ENCODE measurements at regions not wholly inside any gene's neighbourhood (a gene's known extent, or its start where the extent isn't known, plus 50 kb on each side); places are given as distances from the start of the nearest gene placed in this dataset.

GRCh38 chr2:172373766-172374165, 53.6 kb upstream of the ITGA6 start:
- Mint-ChIP-seq H3K36me3 (ENCODE audit: low read depth) (peaks cover 2% of the 10 kb centered on the region), H3K9me3 (ENCODE audit: low read depth) (peaks cover 14% of the 10 kb centered on the region), H3K27me3 (ENCODE audit: low read depth) (no peaks in the 10 kb centered on the region), H3K4me1 (ENCODE audit: low read depth) (peaks cover 3% of the 10 kb centered on the region), H3K27ac (ENCODE audit: unreplicated experiment) (no peak overlapping the region), H3K4me3 (ENCODE audit: unreplicated experiment) (no peak overlapping the region)
- no peak for DNase-seq (ENCODE audit: low spot score)
- no peak for TF ChIP-seq CTCF (IDR thresholded peaks at IDR 0.05)

GRCh38 chr2:172374318-172375240, 52.8 kb upstream of the ITGA6 start:
- Mint-ChIP-seq H3K9me3 (ENCODE audit: low read depth) (peaks cover 6% of the 10 kb centered on the region), H3K4me3 (ENCODE audit: unreplicated experiment) (no peak overlapping the region), H3K4me1 (ENCODE audit: low read depth) (peaks cover 3% of the 10 kb centered on the region), H3K27ac (ENCODE audit: unreplicated experiment) (no peak overlapping the region), H3K36me3 (ENCODE audit: low read depth) (peaks cover 2% of the 10 kb centered on the region), H3K27me3 (ENCODE audit: low read depth) (no peaks in the 10 kb centered on the region)
- no peak for TF ChIP-seq CTCF (IDR thresholded peaks at IDR 0.05)
- no peak for DNase-seq (ENCODE audit: low spot score)

GRCh38 chr2:172375251-172375650, 52.1 kb upstream of the ITGA6 start:
- no peak for TF ChIP-seq CTCF (IDR thresholded peaks at IDR 0.05)
- Mint-ChIP-seq H3K27ac (ENCODE audit: unreplicated experiment) (no peak overlapping the region), H3K9me3 (ENCODE audit: low read depth) (peaks cover 5% of the 10 kb centered on the region), H3K27me3 (ENCODE audit: low read depth) (no peaks in the 10 kb centered on the region), H3K4me3 (ENCODE audit: unreplicated experiment) (no peak overlapping the region), H3K36me3 (ENCODE audit: low read depth) (peaks cover 2% of the 10 kb centered on the region), H3K4me1 (ENCODE audit: low read depth) (peaks cover 6% of the 10 kb centered on the region)
- no peak for DNase-seq (ENCODE audit: low spot score)

GRCh38 chr2:172376016-172376415, 51.4 kb upstream of the ITGA6 start:
- H3K9me3 Mint-ChIP-seq (ENCODE audit: low read depth) = no peaks in the 10 kb centered on the region
- peaks cover 14% of the 10 kb centered on the region for H3K4me1 Mint-ChIP-seq (ENCODE audit: low read depth)
- H3K27ac Mint-ChIP-seq (ENCODE audit: unreplicated experiment) = no peak overlapping the region
- H3K36me3 Mint-ChIP-seq (ENCODE audit: low read depth) = no peaks in the 10 kb centered on the region
- TF ChIP-seq CTCF (IDR thresholded peaks at IDR 0.05) = no peak
- DNase-seq (ENCODE audit: low spot score) = no peak
- no peak overlapping the region for H3K4me3 Mint-ChIP-seq (ENCODE audit: unreplicated experiment)
- no peaks in the 10 kb centered on the region for H3K27me3 Mint-ChIP-seq (ENCODE audit: low read depth)

GRCh38 chr2:172376505-172377125, 50.8 kb upstream of the ITGA6 start:
- no peak overlapping the region for H3K27ac Mint-ChIP-seq (ENCODE audit: unreplicated experiment)
- no peak for DNase-seq (ENCODE audit: low spot score)
- peaks cover 19% of the 10 kb centered on the region for H3K4me1 Mint-ChIP-seq (ENCODE audit: low read depth)
- no peak overlapping the region for H3K4me3 Mint-ChIP-seq (ENCODE audit: unreplicated experiment)
- no peaks in the 10 kb centered on the region for H3K27me3 Mint-ChIP-seq (ENCODE audit: low read depth)
- H3K9me3 Mint-ChIP-seq (ENCODE audit: low read depth) = no peaks in the 10 kb centered on the region
- no peaks in the 10 kb centered on the region for H3K36me3 Mint-ChIP-seq (ENCODE audit: low read depth)
- TF ChIP-seq CTCF (IDR thresholded peaks at IDR 0.05) = no peak

Measured in chondrocyte (in vitro differentiated cells).